ENCODE measurements at regions not wholly inside any gene's neighbourhood (a gene's known extent, or its start where the extent isn't known, plus 50 kb on each side); places are given as distances from the start of the nearest gene placed in this dataset.

GRCh38 chr3:117145677-117146076 is 436.1 kb downstream of the TUSC7 start:
- 97% methylated on average over 2 of the region's 2 CpGs for WGBS

GRCh38 chr3:117146571-117146970 is 437.0 kb downstream of the TUSC7 start:
- no peaks in the 10 kb centered on the region for H3K4me1 ChIP-seq (ENCODE audit: control insufficient read depth in 2 of 2, insufficient read depth in 2 of 2, low read length in 2 of 2)
- no peak overlapping the region for H3K27ac ChIP-seq (ENCODE audit: low read depth in 1 of 2, low read length in 1 of 2)
- no peaks in the 10 kb centered on the region for H3K9me3 ChIP-seq (ENCODE audit: control insufficient read depth in 2 of 2, insufficient read depth in 1 of 2, low read length in 1 of 2)
- H3K36me3 ChIP-seq (ENCODE audit: control insufficient read depth in 2 of 2, insufficient read depth in 2 of 2, low read length in 1 of 2): no peaks in the 10 kb centered on the region
- H3K4me3 ChIP-seq (ENCODE audit: low read length in 2 of 2): no peak overlapping the region
- H3K27me3 ChIP-seq (ENCODE audit: control insufficient read depth in 2 of 2, insufficient read depth in 1 of 2, low read length in 1 of 2): no peaks in the 10 kb centered on the region
- WGBS: 84% methylated on average over 1 of the region's 1 CpG
- no peak for DNase-seq (ENCODE audit: low read depth in 6 of 9, low spot score in 9 of 9)

More at GRCh38 chr3:117145677-117146076, 436.1 kb downstream of the TUSC7 start:
- DNase-seq (ENCODE audit: low read depth in 6 of 9, low spot score in 9 of 9): no peak
- H3K27me3 ChIP-seq (ENCODE audit: control insufficient read depth in 2 of 2, insufficient read depth in 1 of 2, low read length in 1 of 2): no peaks in the 10 kb centered on the region
- H3K4me1 ChIP-seq (ENCODE audit: control insufficient read depth in 2 of 2, insufficient read depth in 2 of 2, low read length in 2 of 2): no peaks in the 10 kb centered on the region
- H3K27ac ChIP-seq (ENCODE audit: low read depth in 1 of 2, low read length in 1 of 2): no peak overlapping the region
- H3K4me3 ChIP-seq (ENCODE audit: low read length in 2 of 2): no peak overlapping the region
- H3K9me3 ChIP-seq (ENCODE audit: control insufficient read depth in 2 of 2, insufficient read depth in 1 of 2, low read length in 1 of 2): no peaks in the 10 kb centered on the region
- no peaks in the 10 kb centered on the region for H3K36me3 ChIP-seq (ENCODE audit: control insufficient read depth in 2 of 2, insufficient read depth in 2 of 2, low read length in 1 of 2)

- 90% methylated on average over 2 of the region's 2 CpGs for WGBS
- no peaks in the 10 kb centered on the region for H3K4me1 ChIP-seq (ENCODE audit: control insufficient read depth in 2 of 2, insufficient read depth in 2 of 2, low read length in 2 of 2)
- H3K9me3 ChIP-seq (ENCODE audit: control insufficient read depth in 2 of 2, insufficient read depth in 1 of 2, low read length in 1 of 2): no peaks in the 10 kb centered on the region
- no peak overlapping the region for H3K4me3 ChIP-seq (ENCODE audit: low read length in 2 of 2)
- DNase-seq (ENCODE audit: low read depth in 6 of 9, low spot score in 9 of 9): no peak
- no peaks in the 10 kb centered on the region for H3K36me3 ChIP-seq (ENCODE audit: control insufficient read depth in 2 of 2, insufficient read depth in 2 of 2, low read length in 1 of 2)
- H3K27ac ChIP-seq (ENCODE audit: low read depth in 1 of 2, low read length in 1 of 2): no peak overlapping the region
- no peaks in the 10 kb centered on the region for H3K27me3 ChIP-seq (ENCODE audit: control insufficient read depth in 2 of 2, insufficient read depth in 1 of 2, low read length in 1 of 2)
Measured at GRCh38 chr3:117149584-117149983, 440.0 kb downstream of the TUSC7 start.

- Histone ChIP-seq H3K36me3 (ENCODE audit: control insufficient read depth in 2 of 2, insufficient read depth in 2 of 2, low read length in 1 of 2) (no peaks in the 10 kb centered on the region), H3K4me1 (ENCODE audit: control insufficient read depth in 2 of 2, insufficient read depth in 2 of 2, low read length in 2 of 2) (no peaks in the 10 kb centered on the region), H3K27ac (ENCODE audit: low read depth in 1 of 2, low read length in 1 of 2) (no peak overlapping the region), H3K27me3 (ENCODE audit: control insufficient read depth in 2 of 2, insufficient read depth in 1 of 2, low read length in 1 of 2) (no peaks in the 10 kb centered on the region), H3K4me3 (ENCODE audit: low read length in 2 of 2) (no peak overlapping the region), H3K9me3 (ENCODE audit: control insufficient read depth in 2 of 2, insufficient read depth in 1 of 2, low read length in 1 of 2) (no peaks in the 10 kb centered on the region)
- WGBS: 89% methylated on average over 3 of the region's 3 CpGs
- DNase-seq (ENCODE audit: low read depth in 6 of 9, low spot score in 9 of 9): no peak
Measured at GRCh38 chr3:117150628-117151027, 441.0 kb downstream of the TUSC7 start.

- no peaks in the 10 kb centered on the region for H3K4me1 ChIP-seq (ENCODE audit: control insufficient read depth in 2 of 2, insufficient read depth in 2 of 2, low read length in 2 of 2)
- no peak for DNase-seq (ENCODE audit: low read depth in 6 of 9, low spot score in 9 of 9)
- no peaks in the 10 kb centered on the region for H3K9me3 ChIP-seq (ENCODE audit: control insufficient read depth in 2 of 2, insufficient read depth in 1 of 2, low read length in 1 of 2)
- H3K27ac ChIP-seq (ENCODE audit: low read depth in 1 of 2, low read length in 1 of 2): no peak overlapping the region
- no peaks in the 10 kb centered on the region for H3K27me3 ChIP-seq (ENCODE audit: control insufficient read depth in 2 of 2, insufficient read depth in 1 of 2, low read length in 1 of 2)
- WGBS: 76% methylated on average over 3 of the region's 3 CpGs
- no peak overlapping the region for H3K4me3 ChIP-seq (ENCODE audit: low read length in 2 of 2)
- no peaks in the 10 kb centered on the region for H3K36me3 ChIP-seq (ENCODE audit: control insufficient read depth in 2 of 2, insufficient read depth in 2 of 2, low read length in 1 of 2)
Measured at GRCh38 chr3:117160176-117160575, 450.6 kb downstream of the TUSC7 start.

GRCh38 chr3:117161816-117162215 is 452.2 kb downstream of the TUSC7 start:
- Histone ChIP-seq H3K4me3 (ENCODE audit: low read length in 2 of 2) (no peak overlapping the region), H3K36me3 (ENCODE audit: control insufficient read depth in 2 of 2, insufficient read depth in 2 of 2, low read length in 1 of 2) (no peaks in the 10 kb centered on the region), H3K4me1 (ENCODE audit: control insufficient read depth in 2 of 2, insufficient read depth in 2 of 2, low read length in 2 of 2) (no peaks in the 10 kb centered on the region), H3K27me3 (ENCODE audit: control insufficient read depth in 2 of 2, insufficient read depth in 1 of 2, low read length in 1 of 2) (no peaks in the 10 kb centered on the region), H3K9me3 (ENCODE audit: control insufficient read depth in 2 of 2, insufficient read depth in 1 of 2, low read length in 1 of 2) (no peaks in the 10 kb centered on the region), H3K27ac (ENCODE audit: low read depth in 1 of 2, low read length in 1 of 2) (no peak overlapping the region)
- 45% methylated on average over 1 of the region's 1 CpG for WGBS
- no peak for DNase-seq (ENCODE audit: low read depth in 6 of 9, low spot score in 9 of 9)

- H3K27ac ChIP-seq (ENCODE audit: low read depth in 1 of 2, low read length in 1 of 2): no peak overlapping the region
- no peak for DNase-seq (ENCODE audit: low read depth in 6 of 9, low spot score in 9 of 9)
- H3K27me3 ChIP-seq (ENCODE audit: control insufficient read depth in 2 of 2, insufficient read depth in 1 of 2, low read length in 1 of 2): no peaks in the 10 kb centered on the region
- WGBS: 92% methylated on average over 2 of the region's 2 CpGs
- no peaks in the 10 kb centered on the region for H3K4me1 ChIP-seq (ENCODE audit: control insufficient read depth in 2 of 2, insufficient read depth in 2 of 2, low read length in 2 of 2)
- no peak overlapping the region for H3K4me3 ChIP-seq (ENCODE audit: low read length in 2 of 2)
- no peaks in the 10 kb centered on the region for H3K9me3 ChIP-seq (ENCODE audit: control insufficient read depth in 2 of 2, insufficient read depth in 1 of 2, low read length in 1 of 2)
- H3K36me3 ChIP-seq (ENCODE audit: control insufficient read depth in 2 of 2, insufficient read depth in 2 of 2, low read length in 1 of 2): no peaks in the 10 kb centered on the region
Measured at GRCh38 chr3:117165176-117165575, 455.6 kb downstream of the TUSC7 start.

- no peaks in the 10 kb centered on the region for H3K27me3 ChIP-seq (ENCODE audit: control insufficient read depth in 2 of 2, insufficient read depth in 1 of 2, low read length in 1 of 2)
- H3K36me3 ChIP-seq (ENCODE audit: control insufficient read depth in 2 of 2, insufficient read depth in 2 of 2, low read length in 1 of 2): no peaks in the 10 kb centered on the region
- no peaks in the 10 kb centered on the region for H3K9me3 ChIP-seq (ENCODE audit: control insufficient read depth in 2 of 2, insufficient read depth in 1 of 2, low read length in 1 of 2)
- 91% methylated on average over 5 of the region's 5 CpGs for WGBS
- H3K4me1 ChIP-seq (ENCODE audit: control insufficient read depth in 2 of 2, insufficient read depth in 2 of 2, low read length in 2 of 2): no peaks in the 10 kb centered on the region
- no peak overlapping the region for H3K4me3 ChIP-seq (ENCODE audit: low read length in 2 of 2)
- DNase-seq (ENCODE audit: low read depth in 6 of 9, low spot score in 9 of 9): no peak
- H3K27ac ChIP-seq (ENCODE audit: low read depth in 1 of 2, low read length in 1 of 2): no peak overlapping the region
Measured at GRCh38 chr3:117165601-117166051, 456.0 kb downstream of the TUSC7 start.

GRCh38 chr3:117168896-117169295 is 459.3 kb downstream of the TUSC7 start:
- Histone ChIP-seq H3K9me3 (ENCODE audit: control insufficient read depth in 2 of 2, insufficient read depth in 1 of 2, low read length in 1 of 2) (no peaks in the 10 kb centered on the region), H3K4me3 (ENCODE audit: low read length in 2 of 2) (no peak overlapping the region), H3K27ac (ENCODE audit: low read depth in 1 of 2, low read length in 1 of 2) (no peak overlapping the region), H3K27me3 (ENCODE audit: control insufficient read depth in 2 of 2, insufficient read depth in 1 of 2, low read length in 1 of 2) (no peaks in the 10 kb centered on the region), H3K36me3 (ENCODE audit: control insufficient read depth in 2 of 2, insufficient read depth in 2 of 2, low read length in 1 of 2) (no peaks in the 10 kb centered on the region), H3K4me1 (ENCODE audit: control insufficient read depth in 2 of 2, insufficient read depth in 2 of 2, low read length in 2 of 2) (no peaks in the 10 kb centered on the region)
- 84% methylated on average over 4 of the region's 4 CpGs for WGBS
- no peak for DNase-seq (ENCODE audit: low read depth in 6 of 9, low spot score in 9 of 9)

GRCh38 chr3:117170094-117170493 is 460.5 kb downstream of the TUSC7 start:
- Histone ChIP-seq H3K27me3 (ENCODE audit: control insufficient read depth in 2 of 2, insufficient read depth in 1 of 2, low read length in 1 of 2) (no peaks in the 10 kb centered on the region), H3K4me3 (ENCODE audit: low read length in 2 of 2) (no peak overlapping the region), H3K36me3 (ENCODE audit: control insufficient read depth in 2 of 2, insufficient read depth in 2 of 2, low read length in 1 of 2) (no peaks in the 10 kb centered on the region), H3K27ac (ENCODE audit: low read depth in 1 of 2, low read length in 1 of 2) (no peak overlapping the region), H3K9me3 (ENCODE audit: control insufficient read depth in 2 of 2, insufficient read depth in 1 of 2, low read length in 1 of 2) (no peaks in the 10 kb centered on the region), H3K4me1 (ENCODE audit: control insufficient read depth in 2 of 2, insufficient read depth in 2 of 2, low read length in 2 of 2) (no peaks in the 10 kb centered on the region)
- no peak for DNase-seq (ENCODE audit: low read depth in 6 of 9, low spot score in 9 of 9)
